ENCODE measurements at regions not wholly inside any gene's neighbourhood (a gene's known extent, or its start where the extent isn't known, plus 50 kb on each side); places are given as distances from the start of the nearest gene placed in this dataset.

DNA sequence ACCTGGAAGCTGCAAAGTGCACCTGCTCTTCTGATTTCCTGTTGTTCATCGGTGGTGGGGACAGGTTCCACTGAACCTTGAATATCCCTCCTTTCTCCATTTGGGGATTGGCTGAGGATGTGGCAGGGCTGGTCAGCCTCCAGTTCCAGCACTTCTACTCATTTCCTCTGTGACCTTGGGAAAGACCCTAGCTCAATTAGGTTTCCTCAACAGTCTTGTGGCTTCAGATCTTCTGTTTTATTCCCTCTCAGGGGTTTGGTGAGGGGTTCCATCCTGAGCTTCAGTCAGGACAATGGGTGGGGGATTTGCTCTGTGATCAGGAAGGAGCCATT lies 317.1 kb upstream of the PROX1 start:
- TF ChIP-seq POLR2A (IDR thresholded peaks at IDR 0.05; ENCODE audit: low read depth, low read length): no peak
- TF ChIP-seq POLR2AphosphoS5 (IDR thresholded peaks at IDR 0.05; ENCODE audit: low read depth, low read length): no peak
- TF ChIP-seq TAF1 (IDR thresholded peaks at IDR 0.05; ENCODE audit: borderline replicate concordance, low read depth, low read length): no peak

Measured in GM12892 (cell line).